ENCODE measurements at regions not wholly inside any gene's neighbourhood (a gene's known extent, or its start where the extent isn't known, plus 50 kb on each side); places are given as distances from the start of the nearest gene placed in this dataset.

- TF ChIP-seq CTCF (IDR thresholded peaks at IDR 0.05 in 2 of 3, conservative IDR thresholded peaks at IDR 0.05 in 1 of 3; ENCODE audit: borderline replicate concordance in 1 of 3, insufficient read depth in 1 of 3, low read depth in 2 of 3, low read length in 2 of 3) (no peak), POLR2AphosphoS5 (IDR thresholded peaks at IDR 0.05; ENCODE audit: low read depth, low read length) (no peak), POLR2A (IDR thresholded peaks at IDR 0.05; ENCODE audit: borderline replicate concordance, extremely low read depth, insufficient read depth, insufficient read length) (no peak), EZH2 (IDR thresholded peaks at IDR 0.05) (no peak), EZH2phosphoT487 (IDR thresholded peaks at IDR 0.05; ENCODE audit: borderline replicate concordance) (no peak), ZBTB33 (IDR thresholded peaks at IDR 0.05; ENCODE audit: extremely low read depth, insufficient replicate concordance, low read length) (no peak), CBX3 (IDR thresholded peaks at IDR 0.05; ENCODE audit: low read depth) (no peak)
These were observed 84.6 kb upstream of the ARHGEF3 start for GRCh38 chr3:56886314-56886713.

All from HCT116 (cell line).